Sigmoid colon (tissue), 6 donors: ENCODE measurements at regions not wholly inside any gene's neighbourhood (a gene's known extent, or its start where the extent isn't known, plus 50 kb on each side); places are given as distances from the start of the nearest gene placed in this dataset.
A peak's percentile ranks its signal among the peaks of the same experiment; 100 is the strongest.
"Not testable (repeated sequence)": the region's sequence is repeated elsewhere in the genome, so short reads cannot be mapped to it uniquely, and the experiment has no call there.

Experiments used
- DNase-seq: peaks from one replicate; pipeline ENCODE4 v3.0.0-alpha.2; 2019
- H3K27ac ChIP-seq, 4 donors: fragments of 200-600 bp; sonication (generic); one replicate each; pipeline ENCODE4 v1.5.1; 2016 to 2019; ENCODE audit warnings: mild to moderate bottlenecking in 1 of 4
- H3K27me3 ChIP-seq, 3 donors: fragments of 200-600 bp; sonication (generic); one replicate each; pipeline ENCODE4 v1.5.1; 2019; ENCODE audit warnings: mild to moderate bottlenecking in 1 of 3
- H3K36me3 ChIP-seq, 4 donors: fragments of 200-600 bp; sonication (generic); one replicate each; pipeline ENCODE4 v1.5.1; 2016 to 2019
- H3K4me1 ChIP-seq, 4 donors: fragments of 200-600 bp; sonication (generic); one replicate each; pipeline ENCODE4 v1.5.1; 2017 to 2019
- H3K4me3 ChIP-seq, 4 donors: fragments of 200-600 bp; sonication (generic); one replicate each; pipeline ENCODE4 v1.5.1; 2017 to 2019; ENCODE audit warnings: mild to moderate bottlenecking in 2 of 4, moderate library complexity in 1 of 4
- H3K9me3 ChIP-seq, 4 donors: fragments of 200-600 bp in 3 of 4; sonication (generic) in 3 of 4; one replicate each; pipeline versions ENCODE4 v1.5.1 to v1.6.1; 2013 to 2019
- CTCF ChIP-seq, 4 experiments: fragments of 450-650 bp in 3 of 4; fragments of 200-600 bp in 1 of 4; IDR thresholded peaks; one replicate each; pipeline ENCODE4 v1.5.1; 2016 to 2019; ENCODE audit warnings: antibody characterized with exemption in 4 of 4, mild to moderate bottlenecking in 3 of 4, moderate library complexity in 2 of 4
- EP300 ChIP-seq, 4 donors: sonication (generic); formaldehyde crosslinking; IDR thresholded peaks; one replicate each; pipeline ENCODE4 v1.6.1; 2017; ENCODE audit warnings: antibody characterized with exemption in 4 of 4
- POLR2A ChIP-seq, 2 donors: fragments of 450-650 bp; IDR thresholded peaks; one replicate each; pipeline ENCODE4 v1.6.1; 2016; ENCODE audit warnings: antibody characterized with exemption in 2 of 2, mild to moderate bottlenecking in 2 of 2, moderate library complexity in 2 of 2
- POLR2AphosphoS5 ChIP-seq, 4 donors: sonication (generic); formaldehyde crosslinking; IDR thresholded peaks; one replicate each; pipeline ENCODE4 v1.6.1; 2017; ENCODE audit warnings: antibody characterized with exemption in 4 of 4
- WGBS, 2 donors: extraction: QIAGEN DNeasy Blood & Tissue Kit; methylation state at CpG; one replicate each; pipeline ENCODE4 v1.1.7; 2013; 5-methylcytosine and 5-hydroxymethylcytosine counted together
- intact Hi-C: fragments of 100-400 bp; cut with DNase I; formaldehyde crosslinking; loops from one replicate; pipeline ENCODE4 v1.15.1; 2023
- donor health status: healthy with polysubstance abuse.
- donor health status: healthy.

GRCh38 chr3:161637559-161637958 lies 141.0 kb downstream of the OTOL1 start:
- intact Hi-C loops = no loop called here
- TF ChIP-seq POLR2AphosphoS5 (IDR thresholded peaks at IDR 0.05) = no peak
- no peak overlapping the region for H3K27ac ChIP-seq
- no peaks in the 10 kb centered on the region for H3K9me3 ChIP-seq
- H3K4me3 ChIP-seq = no peak overlapping the region
- H3K36me3 ChIP-seq = no peaks in the 10 kb centered on the region
- no peak for DNase-seq
- no peaks in the 10 kb centered on the region for H3K27me3 ChIP-seq
- WGBS, 2 donors = 34 to 65% methylated on average over 2 of the region's 2 CpGs
- H3K4me1 ChIP-seq = no peaks in the 10 kb centered on the region

- intact Hi-C loops, H3K27ac ChIP-seq, H3K4me3 ChIP-seq, H3K4me1 ChIP-seq, H3K36me3 ChIP-seq, H3K27me3 ChIP-seq, H3K9me3 ChIP-seq, DNase-seq: not testable (repeated sequence)
- 76 to 81% methylated on average over 5 of the region's 5 CpGs for WGBS, 2 donors
These were observed 142.5 kb downstream of the OTOL1 start for GRCh38 chr3:161639095-161639494.

- 63 to 69% methylated on average over 1 of the region's 1 CpG for WGBS, 2 donors
- H3K27ac ChIP-seq = no peak overlapping the region
- no peaks in the 10 kb centered on the region for H3K27me3 ChIP-seq
- no peaks in the 10 kb centered on the region for H3K9me3 ChIP-seq
- H3K4me1 ChIP-seq = peaks cover 0 to 4% (median 0%) of the 10 kb centered on the region in 4 donors
- H3K36me3 ChIP-seq = no peaks in the 10 kb centered on the region
- TF ChIP-seq POLR2A (IDR thresholded peaks at IDR 0.05) = no peak
- no peak for TF ChIP-seq POLR2AphosphoS5 (IDR thresholded peaks at IDR 0.05)
- TF ChIP-seq CTCF (IDR thresholded peaks at IDR 0.05) = no peak
- no peak for TF ChIP-seq EP300 (IDR thresholded peaks at IDR 0.05)
- no peak for DNase-seq
- intact Hi-C loops = no loop called here
- no peak overlapping the region for H3K4me3 ChIP-seq
These were observed 143.6 kb downstream of the OTOL1 start for GRCh38 chr3:161640181-161640580.

- Histone ChIP-seq H3K27ac (no peak overlapping the region), H3K9me3 (no peaks in the 10 kb centered on the region), H3K4me3 (no peak overlapping the region), H3K4me1 (peaks cover 0 to 4% (median 0%) of the 10 kb centered on the region in 4 donors), H3K27me3 (no peaks in the 10 kb centered on the region), H3K36me3 (no peaks in the 10 kb centered on the region)
- intact Hi-C loops = no loop called here
- no peak for DNase-seq
- 41 to 65% methylated on average over 1 of the region's 1 CpG for WGBS, 2 donors
- TF ChIP-seq CTCF (IDR thresholded peaks at IDR 0.05) (no peak), POLR2AphosphoS5 (IDR thresholded peaks at IDR 0.05) (no peak), EP300 (IDR thresholded peaks at IDR 0.05) (no peak), POLR2A (IDR thresholded peaks at IDR 0.05) (no peak)
These were observed 144.7 kb downstream of the OTOL1 start for GRCh38 chr3:161641287-161641686.

GRCh38 chr3:161644891-161645635 lies 148.5 kb downstream of the OTOL1 start:
- no peaks in the 10 kb centered on the region for H3K9me3 ChIP-seq
- peaks cover 0 to 4% (median 0%) of the 10 kb centered on the region in 4 donors for H3K4me1 ChIP-seq
- H3K27me3 ChIP-seq = no peaks in the 10 kb centered on the region
- 49 to 75% methylated on average over 6 of the region's 6 CpGs for WGBS, 2 donors
- H3K27ac ChIP-seq = peak overlapping the region in 1 of 4 donors; percentile 11
- DNase-seq = no peak
- intact Hi-C loops = no loop called here
- TF ChIP-seq CTCF (IDR thresholded peaks at IDR 0.05) (no peak), POLR2AphosphoS5 (IDR thresholded peaks at IDR 0.05) (no peak), POLR2A (IDR thresholded peaks at IDR 0.05) (no peak), EP300 (IDR thresholded peaks at IDR 0.05) (no peak)
- no peaks in the 10 kb centered on the region for H3K36me3 ChIP-seq
- no peak overlapping the region for H3K4me3 ChIP-seq
